ENCODE measurements at regions not wholly inside any gene's neighbourhood (a gene's known extent, or its start where the extent isn't known, plus 50 kb on each side); places are given as distances from the start of the nearest gene placed in this dataset.

GRCh38 chr12:13882176-13882575, 99.2 kb downstream of the GRIN2B start:
- intact Hi-C loops (cut with DNase I), result no loop called here
- WGBS, 2 donors, result 47 to 55% methylated on average over 4 of the region's 4 CpGs
- no peaks in the 10 kb centered on the region for H3K4me1 ChIP-seq

GRCh38 chr12:13880613-13881012, 100.8 kb downstream of the GRIN2B start:
- 73 to 78% methylated on average over 4 of the region's 4 CpGs for WGBS, 2 donors
- intact Hi-C loops (cut with DNase I), result no loop called here
- H3K27ac ChIP-seq, result no peak overlapping the region
- no peaks in the 10 kb centered on the region for H3K9me3 ChIP-seq
- H3K36me3 ChIP-seq, result no peaks in the 10 kb centered on the region
- no peak for DNase-seq
- H3K4me3 ChIP-seq, result no peak overlapping the region
- H3K4me1 ChIP-seq, result no peaks in the 10 kb centered on the region
- no peak for TF ChIP-seq CTCF (IDR thresholded peaks at IDR 0.05)
- ATAC-seq, result no peak
- H3K27me3 ChIP-seq, result peaks cover 0 to 20% (median 0%) of the 10 kb centered on the region in 7 donors

More at GRCh38 chr12:13882176-13882575, 99.2 kb downstream of the GRIN2B start:
- no peaks in the 10 kb centered on the region for H3K9me3 ChIP-seq
- no peak for ATAC-seq
- H3K27me3 ChIP-seq, result peaks cover 0 to 20% (median 3%) of the 10 kb centered on the region in 7 donors
- no peaks in the 10 kb centered on the region for H3K36me3 ChIP-seq
- H3K27ac ChIP-seq, result no peak overlapping the region
- no peak overlapping the region for H3K4me3 ChIP-seq
- DNase-seq, result no peak
- TF ChIP-seq CTCF (IDR thresholded peaks at IDR 0.05), result no peak

GRCh38 chr12:13875744-13876143, 105.7 kb downstream of the GRIN2B start:
- intact Hi-C loops (cut with DNase I), result no loop called here
- peaks cover 0 to 4% (median 0%) of the 10 kb centered on the region in 7 donors for H3K27me3 ChIP-seq
- DNase-seq (no peak), ATAC-seq (no peak)
- no peaks in the 10 kb centered on the region for H3K36me3 ChIP-seq
- no peak overlapping the region for H3K4me3 ChIP-seq
- H3K4me1 ChIP-seq, result no peaks in the 10 kb centered on the region
- WGBS, 2 donors, result 67 to 77% methylated on average over 4 of the region's 4 CpGs
- no peaks in the 10 kb centered on the region for H3K9me3 ChIP-seq
- TF ChIP-seq CTCF (IDR thresholded peaks at IDR 0.05), result no peak
- no peak overlapping the region for H3K27ac ChIP-seq

GRCh38 chr12:13870255-13870654, 111.1 kb downstream of the GRIN2B start:
- ATAC-seq, result no peak
- no peak for DNase-seq
- TF ChIP-seq CTCF (IDR thresholded peaks at IDR 0.05), result no peak
- Histone ChIP-seq H3K36me3 (no peaks in the 10 kb centered on the region), H3K4me1 (no peaks in the 10 kb centered on the region), H3K27me3 (peaks cover 0 to 31% (median 13%) of the 10 kb centered on the region in 7 donors), H3K9me3 (no peaks in the 10 kb centered on the region), H3K4me3 (no peak overlapping the region), H3K27ac (no peak overlapping the region)
- intact Hi-C loops (cut with DNase I), result no loop called here
- WGBS, 2 donors, result 66 to 78% methylated on average over 2 of the region's 2 CpGs
